Activated T-helper 17 cell treated with anti-CD3 and anti-CD28 coated beads, Interleukin-2, amount 50 U/mL, for 72 hours (primary cell): ENCODE measurements at regions not wholly inside any gene's neighbourhood (a gene's known extent, or its start where the extent isn't known, plus 50 kb on each side); places are given as distances from the start of the nearest gene placed in this dataset.

Source experiments
- ATAC-seq: fragments of 150-1000 bp; cut with Tn5 transposase; replicated peaks from 2 replicates; pipeline ENCODE4 v1.10.0; 2021; ENCODE audit warnings: mild to moderate bottlenecking, moderate library complexity
- H3K27ac Mint-ChIP-seq: one replicate; pipeline ENCODE4 v1.8.0; 2022; ENCODE audit warnings: mixed read lengths
- H3K27me3 Mint-ChIP-seq: one replicate; pipeline ENCODE4 v1.8.0; 2022; ENCODE audit warnings: mixed read lengths
- H3K36me3 Mint-ChIP-seq: one replicate; pipeline ENCODE4 v1.8.0; 2022; ENCODE audit warnings: low read depth, mild to moderate bottlenecking, mixed read lengths
- H3K4me1 Mint-ChIP-seq: one replicate; pipeline ENCODE4 v1.8.0; 2022; ENCODE audit warnings: mixed read lengths
- H3K4me3 Mint-ChIP-seq: one replicate; pipeline ENCODE4 v1.8.0; 2022; ENCODE audit warnings: mild to moderate bottlenecking, mixed read lengths
- H3K9me3 Mint-ChIP-seq: one replicate; pipeline ENCODE4 v1.8.0; 2022; ENCODE audit warnings: mixed read lengths

DNA sequence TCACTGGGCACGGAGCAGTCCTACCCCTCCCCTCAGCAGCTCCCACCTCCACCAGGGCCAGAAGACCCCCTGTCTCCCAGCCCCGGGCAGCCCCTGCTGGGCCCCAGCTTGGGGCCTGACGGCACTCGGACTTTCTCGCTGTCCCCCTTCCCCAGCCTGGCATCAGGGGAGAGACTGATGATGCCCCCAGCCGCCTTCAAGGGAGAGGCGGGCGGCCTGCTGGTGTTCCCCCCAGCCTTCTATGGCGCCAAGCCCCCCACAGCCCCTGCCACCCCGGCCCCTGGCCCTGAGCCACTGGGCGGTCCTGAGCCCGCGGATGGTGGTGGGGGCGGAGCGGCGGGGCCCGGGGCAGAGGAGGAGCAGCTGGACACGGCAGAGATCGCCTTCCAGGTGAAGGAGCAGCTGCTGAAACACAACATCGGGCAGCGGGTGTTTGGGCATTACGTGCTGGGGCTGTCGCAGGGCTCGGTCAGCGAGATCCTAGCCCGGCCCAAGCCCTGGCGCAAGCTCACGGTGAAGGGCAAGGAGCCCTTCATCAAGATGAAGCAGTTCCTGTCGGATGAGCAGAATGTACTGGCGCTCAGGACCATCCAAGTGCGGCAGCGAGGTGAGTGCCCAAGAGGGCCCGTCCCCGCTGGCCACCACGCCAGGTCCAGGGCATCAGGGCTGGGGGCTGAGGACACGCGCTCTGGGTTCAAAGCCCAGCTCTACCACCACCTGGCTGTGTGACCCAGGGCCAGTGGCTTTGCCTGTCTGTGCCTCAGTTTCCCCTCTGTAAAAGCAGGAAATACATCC, 58.6 kb downstream of the PHETA1 start:
- Mint-ChIP-seq H3K27ac (no peak overlapping the region), H3K27me3 (peaks cover 9% of the 10 kb centered on the region), H3K4me1 (peaks cover 6% of the 10 kb centered on the region), H3K9me3 (peaks cover 7% of the 10 kb centered on the region), H3K4me3 (no peak overlapping the region), H3K36me3 (no peaks in the 10 kb centered on the region)
- ATAC-seq = no peak

DNA sequence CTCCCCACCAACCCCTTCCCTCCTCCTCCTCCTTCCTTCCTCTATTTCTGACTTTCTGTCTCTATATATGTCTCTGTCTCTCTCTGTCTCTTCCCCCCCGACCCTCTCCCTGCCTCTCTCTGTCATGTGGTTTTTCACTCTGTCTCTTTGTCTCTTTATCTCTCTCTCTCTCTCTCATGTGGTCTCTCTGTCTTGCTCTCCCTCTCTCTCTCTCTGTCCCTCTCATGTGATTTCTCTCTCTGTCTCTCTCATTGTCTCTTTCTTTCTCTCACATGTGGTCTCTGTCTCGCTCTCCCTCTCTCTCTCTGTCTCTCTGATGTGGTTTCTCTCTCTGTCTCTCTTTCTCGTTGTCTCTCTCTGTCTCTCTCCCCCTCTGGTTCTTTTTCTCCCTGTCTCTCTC, 59.3 kb downstream of the PHETA1 start:
- H3K27ac Mint-ChIP-seq = no peak overlapping the region
- peaks cover 12% of the 10 kb centered on the region for H3K9me3 Mint-ChIP-seq
- H3K4me3 Mint-ChIP-seq = no peak overlapping the region
- ATAC-seq = no peak
- peaks cover 9% of the 10 kb centered on the region for H3K27me3 Mint-ChIP-seq
- H3K4me1 Mint-ChIP-seq = peaks cover 6% of the 10 kb centered on the region
- H3K36me3 Mint-ChIP-seq = no peaks in the 10 kb centered on the region

DNA sequence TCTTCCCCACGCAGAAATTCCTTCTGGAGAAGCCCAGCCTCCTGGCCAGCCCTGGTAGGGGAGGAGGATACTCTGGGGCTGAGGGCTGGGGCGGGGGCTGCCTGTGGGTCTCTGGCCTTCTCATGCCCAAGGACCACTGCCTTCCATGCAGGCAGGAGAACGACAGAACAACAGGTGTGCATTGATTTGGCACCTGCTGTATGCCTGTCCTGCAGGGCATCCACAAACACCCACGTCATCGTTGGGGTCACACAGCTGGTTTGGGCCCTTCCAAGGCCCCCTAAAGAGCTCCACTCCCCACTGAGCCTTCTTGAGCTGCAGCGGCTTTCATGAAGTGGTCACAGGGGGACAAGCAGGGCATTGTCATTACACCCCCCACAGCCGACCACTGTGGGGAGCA, 60.4 kb downstream of the PHETA1 start:
- Mint-ChIP-seq H3K27ac (no peak overlapping the region), H3K9me3 (peaks cover 12% of the 10 kb centered on the region), H3K4me1 (peaks cover 6% of the 10 kb centered on the region), H3K27me3 (peaks cover 4% of the 10 kb centered on the region), H3K36me3 (no peaks in the 10 kb centered on the region), H3K4me3 (no peak overlapping the region)
- ATAC-seq = no peak

DNA sequence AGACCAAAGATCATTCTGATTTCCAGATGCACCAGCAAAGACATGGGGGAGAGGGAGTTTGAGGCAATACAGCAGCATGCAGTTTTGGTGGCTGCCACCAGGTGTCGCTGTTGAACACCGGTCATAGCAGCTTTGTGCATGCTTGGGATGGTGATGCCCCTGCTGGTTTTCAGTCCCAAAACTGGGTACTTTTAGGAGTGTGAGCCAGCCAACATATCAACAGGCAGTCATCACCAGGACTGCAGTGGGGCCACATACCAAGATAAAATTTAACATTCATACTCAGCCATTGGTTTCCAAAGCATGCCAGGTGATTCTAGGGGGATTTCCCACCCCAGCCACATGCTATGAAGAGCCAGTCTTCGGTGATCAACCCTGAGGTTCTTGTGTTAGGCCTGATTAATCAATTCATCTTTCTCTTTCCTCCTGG, 64.2 kb downstream of the PHETA1 start:
- no peak overlapping the region for H3K4me3 Mint-ChIP-seq
- H3K9me3 Mint-ChIP-seq = peaks cover 12% of the 10 kb centered on the region
- H3K4me1 Mint-ChIP-seq = peaks cover 4% of the 10 kb centered on the region
- H3K27me3 Mint-ChIP-seq = peaks cover 4% of the 10 kb centered on the region
- no peak for ATAC-seq
- H3K27ac Mint-ChIP-seq = no peak overlapping the region
- H3K36me3 Mint-ChIP-seq = no peaks in the 10 kb centered on the region

DNA sequence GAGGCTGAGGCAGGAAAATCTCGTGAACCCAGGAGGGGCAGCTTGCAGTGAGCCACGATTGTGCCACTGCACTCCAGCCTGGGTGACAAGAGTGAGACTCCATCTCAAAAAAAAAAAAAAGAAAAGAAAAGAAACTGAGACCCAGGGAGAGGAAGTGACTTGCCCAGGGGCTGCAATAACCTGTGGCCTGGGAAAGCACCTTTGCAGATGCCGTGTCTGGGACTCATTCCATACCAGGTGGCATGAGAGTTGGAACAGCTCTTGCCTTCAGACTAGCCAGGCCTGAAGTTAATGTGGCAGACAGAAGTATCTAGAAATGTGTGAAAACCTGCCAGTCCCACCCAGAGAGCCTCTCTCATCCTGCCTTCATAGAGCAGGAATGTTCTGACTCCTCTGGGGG, 65.4 kb downstream of the PHETA1 start:
- H3K27ac Mint-ChIP-seq = no peak overlapping the region
- H3K27me3 Mint-ChIP-seq = peaks cover 4% of the 10 kb centered on the region
- H3K4me1 Mint-ChIP-seq = no peaks in the 10 kb centered on the region
- no peak overlapping the region for H3K4me3 Mint-ChIP-seq
- H3K36me3 Mint-ChIP-seq = no peaks in the 10 kb centered on the region
- ATAC-seq = no peak
- H3K9me3 Mint-ChIP-seq = peaks cover 12% of the 10 kb centered on the region

DNA sequence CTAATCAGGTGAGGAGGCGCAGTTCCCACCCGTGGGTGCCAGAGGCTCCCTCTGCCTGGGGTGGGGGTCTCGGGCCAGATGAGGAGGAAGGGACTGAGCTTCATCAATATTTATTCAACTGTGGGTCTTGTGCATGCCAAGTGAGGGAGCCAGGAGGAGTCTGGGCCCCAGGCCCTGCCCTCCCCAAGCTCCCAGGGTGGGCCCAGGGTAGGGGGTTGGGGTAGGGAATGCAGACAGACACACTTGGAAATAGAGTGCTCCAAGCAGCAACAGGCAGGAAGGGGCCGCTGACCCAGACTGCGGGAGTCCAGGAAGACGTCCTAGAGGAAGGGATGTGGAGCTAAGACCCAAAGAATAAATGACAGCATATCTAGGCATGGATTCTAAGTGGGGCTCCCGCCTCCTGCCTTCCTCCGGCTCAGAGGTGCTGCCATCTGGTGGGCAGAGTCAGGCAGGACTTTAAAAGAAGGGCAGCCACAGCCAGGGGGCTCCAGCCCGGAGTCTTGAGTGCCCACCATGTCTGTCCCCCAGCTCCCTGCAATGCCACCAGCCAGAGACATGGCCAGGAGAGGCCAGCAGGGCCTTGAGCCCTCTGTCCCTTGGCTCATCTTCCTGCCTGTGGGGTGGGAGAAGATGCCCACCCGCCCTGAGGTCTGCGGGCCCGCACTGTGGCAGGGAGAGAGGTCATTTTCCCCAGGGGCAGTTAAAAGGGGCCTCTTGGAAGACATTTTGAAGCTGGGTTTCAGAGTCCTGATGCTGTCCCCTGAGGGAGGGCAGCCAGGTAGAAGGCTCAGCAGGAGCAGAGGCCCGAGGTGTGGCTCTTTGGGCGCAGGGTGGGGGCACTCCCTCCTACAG, 70.1 kb downstream of the PHETA1 start:
- Mint-ChIP-seq H3K36me3 (no peaks in the 10 kb centered on the region), H3K4me1 (no peaks in the 10 kb centered on the region), H3K4me3 (no peak overlapping the region), H3K27me3 (no peaks in the 10 kb centered on the region), H3K9me3 (no peaks in the 10 kb centered on the region), H3K27ac (no peak overlapping the region)
- peak; percentile 37 for ATAC-seq

DNA sequence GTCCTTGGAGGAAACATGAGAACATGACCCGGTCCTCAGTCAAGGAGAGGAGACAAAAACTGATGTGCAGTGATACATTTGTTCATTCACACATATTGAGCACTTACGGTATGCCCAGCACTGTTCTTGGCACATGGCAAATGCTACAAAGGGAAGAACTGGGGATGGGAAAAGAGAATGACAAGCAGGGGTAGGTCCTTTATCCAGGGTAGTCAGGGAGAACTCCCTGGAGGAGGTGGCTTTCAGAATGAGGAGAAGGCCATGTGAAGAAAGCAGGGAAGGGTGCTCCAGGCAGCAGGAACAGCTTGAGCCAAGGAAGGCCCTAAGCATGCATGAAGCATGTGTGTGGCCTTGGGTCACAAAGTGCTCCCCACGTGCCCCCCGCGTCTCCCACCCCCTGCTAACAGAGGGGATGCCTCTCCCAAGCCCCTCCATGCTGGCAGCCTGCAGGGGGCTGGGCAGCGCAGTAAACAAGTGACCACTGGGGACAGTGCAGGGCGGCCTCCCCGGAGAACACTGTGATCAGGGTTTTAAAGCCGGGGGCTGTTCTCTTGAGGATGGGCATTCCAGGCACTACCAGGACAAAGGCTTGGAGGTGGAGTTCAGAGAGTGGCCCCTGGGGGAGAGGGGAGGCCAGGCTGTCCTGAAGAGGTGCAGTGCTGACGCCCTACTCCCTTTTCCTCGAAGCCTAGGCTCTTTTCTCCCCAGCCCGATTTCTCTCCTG, 71.0 kb downstream of the PHETA1 start:
- Mint-ChIP-seq H3K27ac (no peak overlapping the region), H3K4me1 (no peaks in the 10 kb centered on the region), H3K36me3 (no peaks in the 10 kb centered on the region), H3K9me3 (no peaks in the 10 kb centered on the region), H3K27me3 (no peaks in the 10 kb centered on the region), H3K4me3 (no peak overlapping the region)
- ATAC-seq = no peak

DNA sequence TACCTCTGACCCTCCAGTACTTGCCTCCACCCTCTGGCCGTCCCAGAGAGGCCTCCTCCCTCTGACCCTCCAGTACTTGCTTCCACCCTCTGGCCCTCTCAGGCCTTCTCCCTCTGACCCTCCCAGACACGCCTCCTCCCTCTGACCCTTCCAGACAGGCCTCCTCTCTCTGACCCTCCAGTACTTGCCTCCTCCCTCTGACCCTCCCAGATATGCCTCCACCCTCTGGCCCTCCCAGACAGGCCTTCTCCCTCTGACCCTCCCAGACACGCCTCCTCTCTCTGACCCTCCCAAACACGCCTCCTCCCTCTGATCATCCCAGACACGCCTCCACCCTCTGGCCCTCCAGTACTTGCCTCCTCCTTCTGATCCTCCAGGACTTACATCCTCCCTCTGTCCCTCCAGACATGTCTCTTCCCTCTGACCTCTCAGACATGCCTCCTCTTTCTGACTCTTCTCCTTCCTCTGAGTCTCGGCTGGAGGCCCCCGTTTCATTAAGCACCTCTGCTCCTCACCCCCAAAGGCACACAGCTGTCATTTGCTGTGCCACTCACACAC, 71.9 kb downstream of the PHETA1 start:
- Mint-ChIP-seq H3K27ac (no peak overlapping the region), H3K4me1 (no peaks in the 10 kb centered on the region), H3K36me3 (no peaks in the 10 kb centered on the region), H3K27me3 (no peaks in the 10 kb centered on the region), H3K9me3 (no peaks in the 10 kb centered on the region), H3K4me3 (no peak overlapping the region)
- ATAC-seq = no peak

DNA sequence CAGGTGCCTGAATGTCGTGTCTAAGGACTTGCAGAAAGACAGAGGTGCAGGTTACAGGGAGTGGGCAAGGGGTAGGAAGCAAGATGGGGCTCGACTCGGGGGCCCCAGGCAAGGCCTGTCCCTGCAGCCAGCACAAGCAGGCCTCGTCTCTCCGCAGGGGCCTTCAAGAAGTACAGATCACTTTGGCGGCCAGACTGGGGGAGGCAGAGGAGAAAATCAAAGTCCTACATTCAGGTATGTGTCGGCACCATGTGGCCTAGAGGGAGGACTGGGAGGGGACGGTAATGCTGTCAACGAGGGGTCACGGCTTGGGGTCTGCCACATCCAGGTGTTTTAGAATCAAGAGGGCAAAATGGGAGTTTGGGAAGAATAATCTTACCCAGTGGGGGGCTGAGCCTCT, 73.7 kb downstream of the PHETA1 start:
- no peak for ATAC-seq
- Mint-ChIP-seq H3K36me3 (no peaks in the 10 kb centered on the region), H3K4me3 (no peak overlapping the region), H3K27me3 (no peaks in the 10 kb centered on the region), H3K27ac (no peak overlapping the region), H3K4me1 (no peaks in the 10 kb centered on the region), H3K9me3 (no peaks in the 10 kb centered on the region)

DNA sequence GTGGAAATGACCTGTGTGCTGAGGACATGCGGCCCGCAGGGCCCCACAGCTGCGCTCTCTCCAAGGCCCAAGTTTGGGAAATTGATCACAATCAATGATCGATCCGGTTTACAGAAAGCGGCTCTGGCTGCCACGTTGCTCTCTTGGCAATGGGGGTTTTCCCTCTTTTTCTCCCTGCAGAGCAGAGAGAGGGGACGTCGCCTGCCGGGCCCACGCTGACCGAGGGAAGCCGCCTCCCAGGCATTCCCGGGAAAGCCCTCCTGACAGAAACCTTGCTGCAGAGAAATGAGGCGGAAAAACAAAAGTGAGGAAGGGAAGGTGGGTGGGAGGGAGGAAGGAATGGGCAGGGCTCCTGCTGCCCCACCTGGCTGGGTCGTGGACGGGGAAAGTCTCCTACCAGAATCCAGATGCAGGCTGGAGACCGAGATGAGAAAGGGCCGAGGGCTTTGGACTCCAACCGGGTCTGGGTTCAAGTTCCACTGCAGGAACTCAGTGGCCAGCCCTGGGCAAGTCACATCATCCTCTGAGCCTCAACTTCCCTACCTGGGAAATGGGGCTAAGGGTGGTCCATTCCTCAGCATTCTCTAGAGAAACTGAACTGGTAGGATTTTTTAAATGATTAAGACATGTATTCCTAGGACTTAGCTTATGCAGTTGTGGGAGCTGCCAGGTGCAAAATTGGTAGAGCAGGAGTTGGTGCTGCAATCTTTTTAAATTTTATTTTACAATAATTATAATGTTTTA, 75.5 kb downstream of the PHETA1 start:
- Mint-ChIP-seq H3K4me3 (no peak overlapping the region), H3K9me3 (no peaks in the 10 kb centered on the region), H3K36me3 (no peaks in the 10 kb centered on the region), H3K27me3 (peaks cover 3% of the 10 kb centered on the region), H3K4me1 (no peaks in the 10 kb centered on the region), H3K27ac (no peak overlapping the region)
- ATAC-seq = no peak

DNA sequence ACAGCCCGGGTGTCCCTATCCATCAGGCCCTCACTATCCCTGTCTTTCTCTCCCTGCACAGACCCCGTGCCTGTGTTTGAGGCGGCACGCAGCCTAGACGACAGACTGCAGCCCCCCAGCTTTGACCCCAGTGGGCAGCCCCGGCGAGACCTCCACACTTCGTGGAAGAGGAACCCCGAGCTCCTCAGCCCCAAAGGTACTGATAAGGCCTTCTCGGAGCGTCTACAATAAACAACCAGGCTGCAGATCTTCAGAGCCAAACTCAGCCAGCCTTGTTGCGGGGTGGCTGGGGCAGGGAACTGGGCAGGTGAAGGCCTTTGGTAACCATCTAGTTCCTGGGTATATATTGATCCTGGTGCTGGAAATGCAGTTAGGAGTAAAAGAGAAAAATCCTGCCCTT, 77.5 kb downstream of the PHETA1 start:
- Mint-ChIP-seq H3K36me3 (no peaks in the 10 kb centered on the region), H3K4me3 (no peak overlapping the region), H3K27me3 (peaks cover 3% of the 10 kb centered on the region), H3K4me1 (no peaks in the 10 kb centered on the region), H3K27ac (no peak overlapping the region), H3K9me3 (no peaks in the 10 kb centered on the region)
- ATAC-seq = no peak

DNA sequence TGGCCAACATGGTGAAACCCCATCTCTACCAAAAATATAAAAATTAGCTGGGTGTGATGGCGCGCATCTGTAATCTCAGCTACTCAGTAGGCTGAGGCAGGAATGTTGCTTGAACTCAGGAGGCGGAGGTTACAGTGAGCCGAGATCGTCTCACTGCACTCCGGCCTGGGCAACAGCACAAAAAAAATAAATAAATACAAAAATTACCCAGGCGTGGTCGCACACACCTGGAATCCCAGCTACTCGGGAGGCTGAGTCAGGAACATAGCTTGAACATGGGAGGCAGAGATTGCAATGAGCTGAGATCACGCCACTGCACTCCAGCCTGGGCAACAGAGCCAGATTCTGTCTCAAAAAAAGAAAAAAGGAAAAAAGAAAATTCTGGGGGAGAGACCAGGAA, 80.1 kb downstream of the PHETA1 start:
- H3K36me3 Mint-ChIP-seq = no peaks in the 10 kb centered on the region
- no peak overlapping the region for H3K4me3 Mint-ChIP-seq
- ATAC-seq = no peak
- H3K27me3 Mint-ChIP-seq = peaks cover 6% of the 10 kb centered on the region
- no peaks in the 10 kb centered on the region for H3K4me1 Mint-ChIP-seq
- H3K27ac Mint-ChIP-seq = no peak overlapping the region
- H3K9me3 Mint-ChIP-seq = no peaks in the 10 kb centered on the region

DNA sequence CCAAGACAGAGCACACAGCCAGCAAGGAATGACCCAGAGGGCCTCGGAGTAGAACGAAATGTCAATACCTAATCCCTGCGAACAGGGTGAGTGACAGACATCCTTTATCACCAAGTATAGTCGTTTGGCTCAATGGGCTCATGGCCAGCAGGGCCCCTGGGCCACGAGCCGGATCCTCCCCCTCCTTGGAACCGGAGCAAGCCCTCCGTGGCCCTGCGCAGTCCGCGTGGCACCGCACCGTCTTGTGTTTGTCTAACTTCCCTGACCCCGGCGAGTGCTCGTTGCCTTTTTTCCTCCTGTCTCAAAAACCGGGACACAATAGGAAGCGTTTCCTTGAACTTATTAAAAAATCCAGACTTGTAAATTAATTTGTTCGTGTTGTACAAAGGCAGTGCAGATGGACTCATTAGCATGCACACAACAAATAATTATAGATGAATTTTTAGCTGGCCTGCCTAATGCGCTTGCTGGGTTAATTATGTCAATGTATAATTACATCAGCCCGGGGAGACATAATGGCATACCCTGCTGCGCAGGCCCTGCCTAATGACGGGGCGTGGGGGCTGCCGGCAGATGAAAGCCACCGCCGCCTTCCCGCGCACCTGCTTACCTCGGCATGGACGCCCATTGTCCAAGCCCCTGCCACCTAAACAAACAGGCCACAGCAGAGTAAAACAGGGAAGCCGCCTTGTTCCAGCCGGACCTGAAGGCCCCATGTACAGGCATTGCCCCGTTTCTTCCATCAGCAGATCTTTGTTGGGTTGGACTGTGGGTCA, 81.6 kb downstream of the PHETA1 start:
- Mint-ChIP-seq H3K4me3 (no peak overlapping the region), H3K27ac (no peak overlapping the region), H3K9me3 (no peaks in the 10 kb centered on the region), H3K27me3 (peaks cover 7% of the 10 kb centered on the region), H3K4me1 (no peaks in the 10 kb centered on the region), H3K36me3 (no peaks in the 10 kb centered on the region)
- no peak for ATAC-seq
